GM12872 (cell line): ENCODE measurements at regions not wholly inside any gene's neighbourhood (a gene's known extent, or its start where the extent isn't known, plus 50 kb on each side); places are given as distances from the start of the nearest gene placed in this dataset.

Experiments used
- TF ChIP-seq, protein P1 (sequence below): IDR thresholded peaks from 3 replicates; pipeline ENCODE4 v1.5.1; 2011; ENCODE audit warnings: low read depth, mild to moderate bottlenecking, low read length, moderate library complexity; ENCODE audit not compliant: insufficient read depth

DNA sequence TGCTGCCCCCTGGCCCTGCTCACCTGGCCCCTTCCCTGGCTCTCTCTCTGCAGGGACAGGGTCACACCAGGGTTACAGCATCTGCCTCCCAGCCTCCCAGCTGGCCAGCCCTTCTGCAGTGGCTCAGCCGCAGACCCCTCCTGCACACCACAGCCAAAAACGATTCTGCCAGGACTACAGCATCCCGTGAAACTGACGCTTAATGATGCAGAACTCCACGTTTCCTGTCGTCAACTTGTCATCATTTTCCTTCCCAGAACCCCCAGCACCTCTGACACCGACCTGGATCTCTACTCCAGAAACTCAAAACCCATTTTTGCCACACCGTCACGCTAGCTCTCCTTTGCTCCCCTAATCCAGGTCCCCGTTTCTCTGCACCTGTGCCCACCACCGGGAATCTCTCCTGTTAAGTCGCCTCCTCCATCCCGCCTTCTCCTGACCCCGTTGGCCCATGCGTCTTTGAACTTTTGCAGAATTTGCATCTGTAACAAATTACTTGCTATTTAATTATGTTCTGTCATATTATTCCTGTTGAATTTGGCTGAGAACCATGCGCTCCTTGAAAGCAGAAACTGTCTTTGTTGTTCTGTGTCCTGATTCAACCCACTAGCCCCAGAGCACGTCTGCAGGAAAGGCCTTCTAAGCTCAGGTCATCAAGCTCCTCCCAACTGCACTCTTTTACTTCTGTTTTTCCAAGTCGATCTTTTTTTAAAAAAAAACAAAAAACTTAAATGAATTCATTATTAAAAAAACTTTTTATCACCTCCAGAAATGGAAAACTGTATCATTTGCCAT is 173.2 kb upstream of the COPS8 start:
- TF ChIP-seq, protein P1, sequence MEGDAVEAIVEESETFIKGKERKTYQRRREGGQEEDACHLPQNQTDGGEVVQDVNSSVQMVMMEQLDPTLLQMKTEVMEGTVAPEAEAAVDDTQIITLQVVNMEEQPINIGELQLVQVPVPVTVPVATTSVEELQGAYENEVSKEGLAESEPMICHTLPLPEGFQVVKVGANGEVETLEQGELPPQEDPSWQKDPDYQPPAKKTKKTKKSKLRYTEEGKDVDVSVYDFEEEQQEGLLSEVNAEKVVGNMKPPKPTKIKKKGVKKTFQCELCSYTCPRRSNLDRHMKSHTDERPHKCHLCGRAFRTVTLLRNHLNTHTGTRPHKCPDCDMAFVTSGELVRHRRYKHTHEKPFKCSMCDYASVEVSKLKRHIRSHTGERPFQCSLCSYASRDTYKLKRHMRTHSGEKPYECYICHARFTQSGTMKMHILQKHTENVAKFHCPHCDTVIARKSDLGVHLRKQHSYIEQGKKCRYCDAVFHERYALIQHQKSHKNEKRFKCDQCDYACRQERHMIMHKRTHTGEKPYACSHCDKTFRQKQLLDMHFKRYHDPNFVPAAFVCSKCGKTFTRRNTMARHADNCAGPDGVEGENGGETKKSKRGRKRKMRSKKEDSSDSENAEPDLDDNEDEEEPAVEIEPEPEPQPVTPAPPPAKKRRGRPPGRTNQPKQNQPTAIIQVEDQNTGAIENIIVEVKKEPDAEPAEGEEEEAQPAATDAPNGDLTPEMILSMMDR = no peak

DNA sequence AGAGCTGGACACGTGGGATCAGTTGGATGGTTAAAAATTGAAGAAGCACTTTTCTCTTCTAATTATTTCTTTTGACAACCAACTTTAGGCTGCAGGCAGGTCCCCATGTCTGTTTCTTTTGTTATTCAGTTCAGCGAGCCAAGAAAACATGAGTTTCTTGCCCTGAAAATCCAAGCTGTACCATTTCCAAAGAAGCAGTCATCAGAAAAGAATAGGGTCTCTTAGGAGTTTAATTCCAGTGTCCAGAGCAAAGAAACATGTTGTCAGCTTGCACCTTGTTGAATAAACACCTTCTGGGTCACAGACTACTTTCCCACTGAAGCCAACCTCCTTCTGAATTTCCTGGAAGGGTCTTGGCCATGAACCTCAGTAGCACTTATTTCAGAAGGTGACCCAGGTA is 170.5 kb upstream of the COPS8 start:
- TF ChIP-seq, protein P1 = no peak

DNA sequence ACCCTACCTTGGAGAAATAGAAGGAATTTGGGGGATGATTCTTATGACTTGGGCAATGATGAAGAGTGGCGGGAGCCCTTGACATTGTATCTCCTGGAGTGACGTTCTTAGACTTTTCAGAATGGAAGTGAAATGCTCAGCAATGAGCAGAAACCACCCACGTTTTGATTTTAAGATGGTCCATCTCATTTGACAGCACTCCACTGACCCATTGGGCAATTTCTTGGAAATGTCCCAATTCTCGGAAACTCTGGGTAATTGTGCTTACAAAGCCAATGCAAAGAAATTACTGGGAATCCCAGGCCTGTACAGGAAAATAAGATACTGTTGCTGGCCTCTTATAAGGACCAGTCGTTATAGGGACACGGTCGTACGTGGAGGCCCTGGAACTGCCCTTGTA is 170.0 kb upstream of the COPS8 start:
- TF ChIP-seq, protein P1 = no peak

DNA sequence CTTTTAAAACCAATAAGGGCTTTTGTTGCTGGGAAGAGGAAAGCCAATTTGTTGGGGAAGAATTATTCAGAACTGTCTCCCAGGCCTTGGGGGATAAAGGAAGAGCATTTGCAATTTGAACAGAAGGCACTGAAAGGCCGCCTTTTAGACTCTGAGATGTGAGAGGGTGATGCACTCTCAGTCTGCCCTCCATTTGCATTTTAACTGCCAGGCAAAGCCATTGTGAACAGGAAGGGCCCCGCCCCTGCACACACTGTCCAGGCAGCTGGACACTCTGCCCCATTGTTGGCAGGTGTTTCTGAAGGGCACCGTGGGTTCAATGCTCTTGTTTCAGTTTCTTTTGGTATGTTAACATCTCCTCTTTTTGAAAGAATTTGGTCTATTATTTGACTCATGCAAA is 169.5 kb upstream of the COPS8 start:
- TF ChIP-seq, protein P1 = no peak

DNA sequence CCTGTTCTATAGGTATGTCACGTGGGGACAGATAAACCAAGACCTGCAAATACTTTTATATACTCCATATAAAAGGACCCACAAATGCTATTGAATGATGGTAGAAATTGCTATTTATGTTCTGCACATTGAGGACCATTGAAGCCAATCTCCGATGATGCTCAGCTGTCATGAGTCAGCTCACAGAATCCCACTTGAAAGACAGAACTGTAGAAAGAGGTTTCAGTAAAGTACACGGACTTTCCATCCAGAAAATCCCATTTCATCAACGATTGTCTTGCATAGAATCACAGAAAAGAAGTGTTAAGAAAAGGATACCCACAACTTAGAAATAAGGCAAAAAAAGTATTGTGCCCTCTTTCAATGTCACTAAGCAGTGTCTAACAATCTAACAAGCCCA is 169.0 kb upstream of the COPS8 start:
- TF ChIP-seq, protein P1 = no peak

DNA sequence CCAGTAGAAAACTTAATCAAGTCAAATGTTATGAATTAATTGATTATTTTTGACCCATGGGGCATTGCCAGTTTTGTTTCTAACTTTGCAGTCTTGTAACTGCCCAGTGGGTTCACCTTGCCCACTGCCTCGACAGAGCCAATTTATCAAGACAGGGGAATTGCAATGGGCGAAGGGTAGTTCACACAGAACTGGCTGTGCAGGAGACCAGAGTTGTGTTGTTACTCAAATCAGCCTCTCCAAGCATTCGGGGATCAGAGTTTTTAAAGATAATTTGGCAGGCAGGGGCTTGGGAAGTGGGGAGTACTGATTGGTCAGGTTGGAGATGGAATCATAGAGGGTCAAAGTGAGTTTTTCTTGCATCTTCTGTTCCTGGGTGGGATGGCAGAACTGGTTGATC is 168.5 kb upstream of the COPS8 start:
- TF ChIP-seq, protein P1 = no peak

DNA sequence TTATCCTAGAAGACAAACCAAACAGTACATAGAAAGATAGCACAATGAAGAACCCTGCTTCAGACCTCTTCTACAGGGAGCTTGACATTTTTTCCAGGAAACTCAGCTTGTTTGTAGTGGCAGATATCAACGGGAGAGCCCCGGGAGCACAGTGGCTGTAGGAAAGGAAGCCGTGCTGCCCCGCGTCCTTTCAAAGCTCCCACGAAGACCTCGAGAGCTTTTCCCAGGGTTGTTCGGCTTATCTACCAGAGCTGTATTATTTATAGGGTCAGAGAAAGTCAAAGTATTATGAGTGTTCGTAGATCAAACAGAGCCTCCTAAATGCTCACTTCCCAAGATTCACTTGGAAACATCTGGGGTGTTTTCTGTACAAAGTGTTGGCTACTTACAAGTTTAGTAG is 167.1 kb upstream of the COPS8 start:
- TF ChIP-seq, protein P1 = no peak
